ENCODE measurements at regions not wholly inside any gene's neighbourhood (a gene's known extent, or its start where the extent isn't known, plus 50 kb on each side); places are given as distances from the start of the nearest gene placed in this dataset.

DNA sequence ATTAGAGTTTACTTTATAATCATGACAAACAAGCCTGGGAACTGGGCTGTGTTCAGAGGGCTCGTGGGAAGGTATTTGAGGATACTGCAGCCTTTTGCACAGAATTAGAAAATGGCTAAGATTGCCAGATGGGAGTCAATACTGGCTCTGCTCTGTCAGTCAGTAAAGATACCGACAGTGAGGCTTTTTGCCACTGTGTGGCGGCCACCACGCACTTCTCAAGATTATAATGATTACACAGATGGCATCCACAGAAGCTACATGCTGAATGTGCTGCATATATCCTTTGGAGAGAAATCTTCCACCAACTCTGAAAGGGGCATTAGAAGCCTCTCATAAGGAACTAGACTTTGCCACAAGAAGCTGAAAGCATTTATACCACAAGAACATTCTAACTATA, 213.4 kb upstream of the PTBP2 start:
- Histone ChIP-seq H3K4me3 (ENCODE audit: low read length) (no peak overlapping the region), H3K4me1 (ENCODE audit: control insufficient read depth, insufficient read depth, low read length) (no peaks in the 10 kb centered on the region), H3K27ac (ENCODE audit: low read length) (no peak overlapping the region), H3K27me3 (ENCODE audit: control insufficient read depth, insufficient read depth, low read length) (no peaks in the 10 kb centered on the region), H3K9me3 (ENCODE audit: control insufficient read depth, insufficient read depth, low read length) (no peaks in the 10 kb centered on the region), H3K36me3 (ENCODE audit: control insufficient read depth, insufficient read depth, low read length) (no peaks in the 10 kb centered on the region)
- TF ChIP-seq, protein P1, sequence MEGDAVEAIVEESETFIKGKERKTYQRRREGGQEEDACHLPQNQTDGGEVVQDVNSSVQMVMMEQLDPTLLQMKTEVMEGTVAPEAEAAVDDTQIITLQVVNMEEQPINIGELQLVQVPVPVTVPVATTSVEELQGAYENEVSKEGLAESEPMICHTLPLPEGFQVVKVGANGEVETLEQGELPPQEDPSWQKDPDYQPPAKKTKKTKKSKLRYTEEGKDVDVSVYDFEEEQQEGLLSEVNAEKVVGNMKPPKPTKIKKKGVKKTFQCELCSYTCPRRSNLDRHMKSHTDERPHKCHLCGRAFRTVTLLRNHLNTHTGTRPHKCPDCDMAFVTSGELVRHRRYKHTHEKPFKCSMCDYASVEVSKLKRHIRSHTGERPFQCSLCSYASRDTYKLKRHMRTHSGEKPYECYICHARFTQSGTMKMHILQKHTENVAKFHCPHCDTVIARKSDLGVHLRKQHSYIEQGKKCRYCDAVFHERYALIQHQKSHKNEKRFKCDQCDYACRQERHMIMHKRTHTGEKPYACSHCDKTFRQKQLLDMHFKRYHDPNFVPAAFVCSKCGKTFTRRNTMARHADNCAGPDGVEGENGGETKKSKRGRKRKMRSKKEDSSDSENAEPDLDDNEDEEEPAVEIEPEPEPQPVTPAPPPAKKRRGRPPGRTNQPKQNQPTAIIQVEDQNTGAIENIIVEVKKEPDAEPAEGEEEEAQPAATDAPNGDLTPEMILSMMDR (IDR thresholded peaks at IDR 0.05) = no peak
- Mint-ChIP-seq H3K27me3 (ENCODE audit: low read depth in 2 of 2) (no peaks in the 10 kb centered on the region), H3K4me1 (no peaks in the 10 kb centered on the region), H3K27ac (no peak overlapping the region), H3K4me3 (no peak overlapping the region), H3K36me3 (peaks cover 8% of the 10 kb centered on the region), H3K9me3 (peaks cover 6 to 14% of the 10 kb centered on the region in 2 donors)
- no peak for DNase-seq
- intact Hi-C loops (cut with micrococcal nuclease) = no loop called here
- ATAC-seq = no peak
- WGBS (ENCODE audit: insufficient coverage) = 75% methylated on average over 4 of the region's 4 CpGs

DNA sequence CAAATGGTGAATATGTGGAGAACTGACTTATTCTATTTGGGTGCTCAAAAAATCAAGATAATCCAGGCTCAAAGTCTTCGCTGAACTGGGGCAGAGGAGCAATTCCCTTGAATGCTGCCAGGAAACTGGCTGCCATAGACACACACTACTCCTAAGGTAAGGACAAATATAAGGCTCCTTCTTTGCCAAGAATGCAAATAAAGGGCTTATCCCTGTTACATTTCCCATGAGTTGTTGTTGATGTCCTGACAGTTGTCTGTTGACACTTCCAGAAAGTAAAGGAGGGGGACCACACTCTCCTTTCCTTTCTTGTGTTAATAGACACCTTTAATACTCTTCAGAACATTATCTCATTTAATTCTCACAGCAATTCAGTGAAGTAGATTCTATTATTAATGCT, 212.2 kb upstream of the PTBP2 start:
- Histone ChIP-seq H3K27ac (ENCODE audit: low read length) (no peak overlapping the region), H3K36me3 (ENCODE audit: control insufficient read depth, insufficient read depth, low read length) (no peaks in the 10 kb centered on the region), H3K4me1 (ENCODE audit: control insufficient read depth, insufficient read depth, low read length) (no peaks in the 10 kb centered on the region), H3K9me3 (ENCODE audit: control insufficient read depth, insufficient read depth, low read length) (no peaks in the 10 kb centered on the region), H3K4me3 (ENCODE audit: low read length) (no peak overlapping the region), H3K27me3 (ENCODE audit: control insufficient read depth, insufficient read depth, low read length) (no peaks in the 10 kb centered on the region)
- Mint-ChIP-seq H3K27me3 (ENCODE audit: low read depth in 2 of 2) (no peaks in the 10 kb centered on the region), H3K9me3 (peaks cover 6 to 14% of the 10 kb centered on the region in 2 donors), H3K4me1 (no peaks in the 10 kb centered on the region), H3K4me3 (no peak overlapping the region), H3K27ac (no peak overlapping the region), H3K36me3 (peaks cover 8% of the 10 kb centered on the region)
- no peak for DNase-seq
- 94% methylated on average over 1 of the region's 1 CpG for WGBS (ENCODE audit: insufficient coverage)
- TF ChIP-seq, protein P1 (IDR thresholded peaks at IDR 0.05) = no peak
- intact Hi-C loops (cut with micrococcal nuclease) = no loop called here
- ATAC-seq = no peak

DNA sequence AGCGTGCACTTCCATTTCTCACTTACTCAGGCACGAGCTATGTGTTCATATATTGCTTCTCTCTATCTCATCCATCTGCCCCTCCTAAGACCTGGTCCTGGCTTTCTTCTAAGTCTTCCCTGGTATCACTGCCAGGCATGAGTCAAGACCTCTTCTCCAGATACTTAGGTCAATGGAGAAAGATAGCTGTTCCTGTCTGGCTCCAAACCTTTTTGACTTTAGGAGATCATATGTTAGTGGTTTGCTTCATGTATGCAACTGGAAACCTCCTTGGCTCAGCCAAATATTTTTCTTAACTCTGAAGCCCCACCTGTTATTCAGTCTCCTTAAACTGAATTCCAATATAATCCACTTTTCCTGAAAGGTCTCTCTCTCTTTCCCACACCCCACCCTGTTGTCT, 211.6 kb upstream of the PTBP2 start:
- Histone ChIP-seq H3K36me3 (ENCODE audit: control insufficient read depth, insufficient read depth, low read length) (no peaks in the 10 kb centered on the region), H3K27ac (ENCODE audit: low read length) (no peak overlapping the region), H3K9me3 (ENCODE audit: control insufficient read depth, insufficient read depth, low read length) (no peaks in the 10 kb centered on the region), H3K4me3 (ENCODE audit: low read length) (no peak overlapping the region), H3K27me3 (ENCODE audit: control insufficient read depth, insufficient read depth, low read length) (no peaks in the 10 kb centered on the region), H3K4me1 (ENCODE audit: control insufficient read depth, insufficient read depth, low read length) (no peaks in the 10 kb centered on the region)
- ATAC-seq = no peak
- Mint-ChIP-seq H3K27ac (no peak overlapping the region), H3K36me3 (peaks cover 8% of the 10 kb centered on the region), H3K27me3 (ENCODE audit: low read depth in 2 of 2) (no peaks in the 10 kb centered on the region), H3K4me1 (no peaks in the 10 kb centered on the region), H3K9me3 (peaks cover 6 to 14% of the 10 kb centered on the region in 2 donors), H3K4me3 (no peak overlapping the region)
- WGBS (ENCODE audit: insufficient coverage) = 55% methylated on average over 2 of the region's 2 CpGs
- DNase-seq = no peak
- intact Hi-C loops (cut with micrococcal nuclease) = no loop called here
- TF ChIP-seq, protein P1 (IDR thresholded peaks at IDR 0.05) = no peak

DNA sequence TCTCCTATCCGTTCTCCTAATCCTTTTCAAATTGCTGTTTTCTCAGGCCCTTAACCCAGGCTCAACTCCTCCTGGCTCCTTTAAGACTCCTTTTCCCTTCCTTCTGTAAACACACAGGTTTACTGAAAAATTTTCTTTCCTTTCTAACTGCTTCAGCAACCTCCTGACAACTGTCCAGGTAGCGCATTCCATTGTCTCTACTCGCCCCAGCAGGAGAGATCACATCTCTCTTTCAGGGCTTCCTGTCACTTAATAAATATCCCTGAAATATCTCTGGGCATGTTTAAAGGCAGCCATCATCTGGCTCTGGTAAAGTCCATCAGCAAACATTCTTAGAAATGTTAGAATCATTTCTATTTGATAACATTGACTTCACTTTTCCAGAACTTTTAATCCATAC, 211.2 kb upstream of the PTBP2 start:
- intact Hi-C loops (cut with micrococcal nuclease) = no loop called here

More for the DNA sequence above, 211.2 kb upstream of the PTBP2 start:
- H3K27me3 ChIP-seq (ENCODE audit: control insufficient read depth, insufficient read depth, low read length) = no peaks in the 10 kb centered on the region
- H3K4me3 ChIP-seq (ENCODE audit: low read length) = no peak overlapping the region
- H3K4me1 ChIP-seq (ENCODE audit: control insufficient read depth, insufficient read depth, low read length) = no peaks in the 10 kb centered on the region
- H3K36me3 ChIP-seq (ENCODE audit: control insufficient read depth, insufficient read depth, low read length) = no peaks in the 10 kb centered on the region
- H3K27ac ChIP-seq (ENCODE audit: low read length) = no peak overlapping the region
- Mint-ChIP-seq H3K27ac (no peak overlapping the region), H3K36me3 (peaks cover 8% of the 10 kb centered on the region), H3K4me1 (no peaks in the 10 kb centered on the region), H3K27me3 (ENCODE audit: low read depth in 2 of 2) (no peaks in the 10 kb centered on the region), H3K9me3 (peaks cover 6 to 13% of the 10 kb centered on the region in 2 donors), H3K4me3 (no peak overlapping the region)
- ATAC-seq (no peak), DNase-seq (no peak)
- TF ChIP-seq, protein P1 (IDR thresholded peaks at IDR 0.05) = no peak
- WGBS (ENCODE audit: insufficient coverage) = 89% methylated on average over 3 of the region's 3 CpGs
- H3K9me3 ChIP-seq (ENCODE audit: control insufficient read depth, insufficient read depth, low read length) = no peaks in the 10 kb centered on the region
